MM.1S (cell line): ENCODE measurements at regions not wholly inside any gene's neighbourhood (a gene's known extent, or its start where the extent isn't known, plus 50 kb on each side); places are given as distances from the start of the nearest gene placed in this dataset.

Experiments
- DNase-seq: peaks from one replicate; pipeline ENCODE4 v3.0.0-alpha.2; 2015
- H2AFZ ChIP-seq: fragments of 300-600 bp; sonication (generic); 2 replicates; pipeline ENCODE4 v1.6.0; 2016; ENCODE audit warnings: antibody characterized with exemption, low read length
- H3F3A ChIP-seq: fragments of 300-600 bp; sonication (generic); 2 replicates; pipeline ENCODE4 v1.6.1; 2016; ENCODE audit warnings: mild to moderate bottlenecking, antibody characterized with exemption, low read length, moderate library complexity, mixed read lengths; ENCODE audit not compliant: insufficient read depth
- H3K27ac ChIP-seq: fragments of 300-600 bp; sonication (generic); 2 replicates; pipeline ENCODE4 v1.5.1; 2016; ENCODE audit warnings: mild to moderate bottlenecking, low read length
- H3K27me3 ChIP-seq: fragments of 300-600 bp; sonication (generic); replicated peaks from 2 replicates; pipeline ENCODE4 v1.6.0; 2016; ENCODE audit warnings: low read length; ENCODE audit not compliant: insufficient read depth
- H3K36me3 ChIP-seq: fragments of 300-600 bp; sonication (generic); replicated peaks from 2 replicates; pipeline ENCODE4 v1.6.1; 2016; ENCODE audit warnings: mild to moderate bottlenecking, low read length, mixed read lengths; ENCODE audit not compliant: insufficient read depth
- H3K4me1 ChIP-seq: fragments of 300-600 bp; sonication (generic); 2 replicates; pipeline ENCODE4 v1.6.1; 2016; ENCODE audit warnings: low read length, mixed read lengths
- H3K4me2 ChIP-seq: fragments of 300-600 bp; sonication (generic); 2 replicates; pipeline ENCODE4 v1.6.0; 2016; ENCODE audit warnings: low read depth, low read length
- H3K4me3 ChIP-seq: fragments of 300-600 bp; sonication (generic); 2 replicates; pipeline ENCODE4 v1.5.1; 2016; ENCODE audit warnings: low read length, mixed read lengths
- H3K79me2 ChIP-seq: fragments of 300-600 bp; sonication (generic); 2 replicates; pipeline ENCODE4 v1.6.1; 2016; ENCODE audit warnings: mixed run types, low read length, mixed read lengths
- H3K9ac ChIP-seq: fragments of 300-600 bp; sonication (generic); 2 replicates; pipeline ENCODE4 v1.6.1; 2016; ENCODE audit warnings: low read length, mixed read lengths
- H3K9me2 ChIP-seq: fragments of 300-600 bp; sonication (generic); replicated peaks from 2 replicates; pipeline ENCODE4 v1.6.1; 2016; ENCODE audit warnings: mild to moderate bottlenecking, low read length, mixed read lengths; ENCODE audit not compliant: insufficient read depth
- H3K9me3 ChIP-seq: fragments of 300-600 bp; sonication (generic); replicated peaks from 2 replicates; pipeline ENCODE4 v1.6.1; 2016; ENCODE audit warnings: mild to moderate bottlenecking, low read length, mixed read lengths; ENCODE audit not compliant: insufficient read depth
- H4K20me1 ChIP-seq: fragments of 300-600 bp; sonication (generic); 2 replicates; pipeline ENCODE4 v1.6.1; 2016; ENCODE audit warnings: mild to moderate bottlenecking, low read length, moderate library complexity, mixed read lengths; ENCODE audit not compliant: insufficient read depth
- CTCF ChIP-seq: fragments of 300-600 bp; sonication (generic); IDR thresholded peaks from 2 replicates; pipeline ENCODE4 v1.5.1; 2016; ENCODE audit warnings: antibody characterized with exemption, low read length, mixed read lengths
- EZH2 ChIP-seq: fragments of 300-600 bp; sonication (generic); optimal IDR thresholded peaks from 2 replicates; pipeline ENCODE3; 2017; ENCODE audit warnings: low read depth, mild to moderate bottlenecking, antibody characterized with exemption, low read length, mixed read lengths
- EZH2phosphoT487 ChIP-seq: fragments of 300-600 bp; sonication (generic); IDR thresholded peaks from 2 replicates; pipeline ENCODE4 v1.6.1; 2018; ENCODE audit warnings: antibody characterized with exemption, low read length

- TF ChIP-seq EZH2phosphoT487 (no peak), CTCF (no peak), EZH2 (no peak)
- peak overlapping the region; percentile 15; the same call in 1 of the 2 replicates for H3K27ac ChIP-seq
- H3K4me2 ChIP-seq: peak overlapping the region; percentile 12; the same call in 1 of the 2 replicates
- H3K9ac ChIP-seq: no peak overlapping the region
- peaks cover 100% of the 10 kb centered on the region for H3K79me2 ChIP-seq
- H4K20me1 ChIP-seq: peaks cover 16% of the 10 kb centered on the region
- H3F3A ChIP-seq: peaks cover 11% of the 10 kb centered on the region; the same call in 1 of the 2 replicates
- DNase-seq: no peak
- H2AFZ ChIP-seq: no peak overlapping the region
- no peak overlapping the region for H3K4me3 ChIP-seq
- H3K4me1 ChIP-seq: peaks cover 42% of the 10 kb centered on the region
- H3K36me3 ChIP-seq: no peaks in the 10 kb centered on the region
- H3K27me3 ChIP-seq: no peaks in the 10 kb centered on the region
- no peaks in the 10 kb centered on the region for H3K9me2 ChIP-seq
- H3K9me3 ChIP-seq: no peaks in the 10 kb centered on the region
These were observed 118.1 kb downstream of the C9orf152 start for GRCh38 chr9:110089681-110090370.

- no peaks in the 10 kb centered on the region for H3K36me3 ChIP-seq
- H3K9me2 ChIP-seq: no peaks in the 10 kb centered on the region
- H3K27ac ChIP-seq: no peak overlapping the region
- H2AFZ ChIP-seq: no peak overlapping the region
- peaks cover 27% of the 10 kb centered on the region for H3K4me1 ChIP-seq
- TF ChIP-seq EZH2: no peak
- TF ChIP-seq CTCF: no peak
- TF ChIP-seq EZH2phosphoT487: no peak
- H4K20me1 ChIP-seq: peaks cover 22% of the 10 kb centered on the region
- H3K4me3 ChIP-seq: no peak overlapping the region
- H3K9ac ChIP-seq: no peak overlapping the region
- H3K9me3 ChIP-seq: no peaks in the 10 kb centered on the region
- DNase-seq: no peak
- peaks cover 6% of the 10 kb centered on the region; the same call in 1 of the 2 replicates for H3F3A ChIP-seq
- H3K79me2 ChIP-seq: peaks cover 89% of the 10 kb centered on the region
- H3K4me2 ChIP-seq: no peak overlapping the region
- no peaks in the 10 kb centered on the region for H3K27me3 ChIP-seq
These were observed 115.2 kb downstream of the C9orf152 start for GRCh38 chr9:110092792-110093191.

- H2AFZ ChIP-seq: no peak overlapping the region
- H3K9me2 ChIP-seq: no peaks in the 10 kb centered on the region
- H3K27ac ChIP-seq: no peak overlapping the region
- TF ChIP-seq EZH2phosphoT487 (no peak), CTCF (no peak), EZH2 (no peak)
- H3F3A ChIP-seq: peaks cover 6% of the 10 kb centered on the region; the same call in 1 of the 2 replicates
- peaks cover 89% of the 10 kb centered on the region for H3K79me2 ChIP-seq
- no peaks in the 10 kb centered on the region for H3K27me3 ChIP-seq
- H3K9ac ChIP-seq: no peak overlapping the region
- H3K4me2 ChIP-seq: no peak overlapping the region
- peaks cover 28% of the 10 kb centered on the region for H3K4me1 ChIP-seq
- H3K36me3 ChIP-seq: no peaks in the 10 kb centered on the region
- no peak overlapping the region for H3K4me3 ChIP-seq
- H3K9me3 ChIP-seq: no peaks in the 10 kb centered on the region
- peaks cover 22% of the 10 kb centered on the region for H4K20me1 ChIP-seq
- DNase-seq: no peak
These were observed 114.5 kb downstream of the C9orf152 start for GRCh38 chr9:110093417-110093816.
